Ovary (tissue), 7 donors: ENCODE measurements at regions not wholly inside any gene's neighbourhood (a gene's known extent, or its start where the extent isn't known, plus 50 kb on each side); places are given as distances from the start of the nearest gene placed in this dataset.

Experiments used
- DNase-seq, 5 donors: peaks; one replicate each; pipeline ENCODE4 v3.0.0-alpha.2; 2019 to 2020
- H3K27ac ChIP-seq, 2 donors: fragments of 200-600 bp; one replicate each; pipeline versions ENCODE4 v1.5.1 to v1.8.0; 2019 to 2022
- H3K27me3 ChIP-seq: fragments of 200-600 bp; one replicate; pipeline ENCODE4 v1.8.0; 2022
- H3K36me3 ChIP-seq: fragments of 200-600 bp; sonication (generic); one replicate; pipeline ENCODE4 v1.5.1; 2019
- H3K4me1 ChIP-seq: one replicate; pipeline ENCODE4 v1.8.1; 2013; ENCODE audit warnings: mild to moderate bottlenecking, moderate library complexity; ENCODE audit not compliant: insufficient read depth
- H3K4me3 ChIP-seq: fragments of 200-600 bp; sonication (generic); one replicate; pipeline ENCODE4 v1.5.1; 2017
- H3K9me3 ChIP-seq, 2 donors: fragments of 200-600 bp in 1 of 2; sonication (generic) in 1 of 2; one replicate each; pipeline versions ENCODE4 v1.5.1 to v1.8.1; 2013 to 2019; ENCODE audit warnings: mild to moderate bottlenecking in 1 of 2, moderate library complexity in 1 of 2
- EP300 ChIP-seq: sonication (generic); formaldehyde crosslinking; IDR thresholded peaks from one replicate; pipeline ENCODE4 v1.6.1; 2017; ENCODE audit warnings: antibody characterized with exemption
- POLR2A ChIP-seq: fragments of 450-650 bp; IDR thresholded peaks from one replicate; pipeline ENCODE4 v1.6.1; 2017; ENCODE audit warnings: antibody characterized with exemption, mild to moderate bottlenecking, moderate library complexity
- WGBS, 3 donors: extraction: QIAGEN DNeasy Blood & Tissue Kit in 1 of 3; methylation state at CpG; one replicate each; pipeline versions ENCODE4 v1.1.5 to v1.1.7; 2013 to 2017; 5-methylcytosine and 5-hydroxymethylcytosine counted together
- intact Hi-C, 4 donors: fragments of 100-400 bp; cut with DNase I; formaldehyde crosslinking; loops; one replicate each; pipeline versions ENCODE4 v1.11.0 to v1.15.1; 2022 to 2023
- TF ChIP-seq, protein P1 (sequence below), 3 donors: fragments of 450-650 bp in 2 of 3; fragments of 200-600 bp in 1 of 3; IDR thresholded peaks; one replicate each; pipeline versions ENCODE4 v1.5.1 to v1.8.0; 2016 to 2022; ENCODE audit warnings: antibody characterized with exemption in 3 of 3, mild to moderate bottlenecking in 1 of 3
- donor health status: DM: no; HTN: no; CAD: no; lungs with moderate emphysema.
- donor health status: DM: no; HTN: no; CAD: no.
- donor health status: Bipolar disorder and iron deficiency.
- donor health status: DM: no; HTN: no; CAD: no.
- donor health status: DM: yes; HTN: yes; CAD: no.

GRCh38 chr11:115869780-115870431, 365.7 kb upstream of the CADM1 start:
- intact Hi-C loops = no loop called here
- 41 to 48% (median 44%) methylated on average over 5 of the region's 5 CpGs for WGBS, 3 donors
- no peak overlapping the region for H3K27ac ChIP-seq
- DNase-seq = no peak
- H3K36me3 ChIP-seq = no peaks in the 10 kb centered on the region
- H3K4me1 ChIP-seq = no peaks in the 10 kb centered on the region
- H3K27me3 ChIP-seq = no peaks in the 10 kb centered on the region
- no peaks in the 10 kb centered on the region for H3K9me3 ChIP-seq
- TF ChIP-seq EP300 = no peak
- TF ChIP-seq, protein P1, sequence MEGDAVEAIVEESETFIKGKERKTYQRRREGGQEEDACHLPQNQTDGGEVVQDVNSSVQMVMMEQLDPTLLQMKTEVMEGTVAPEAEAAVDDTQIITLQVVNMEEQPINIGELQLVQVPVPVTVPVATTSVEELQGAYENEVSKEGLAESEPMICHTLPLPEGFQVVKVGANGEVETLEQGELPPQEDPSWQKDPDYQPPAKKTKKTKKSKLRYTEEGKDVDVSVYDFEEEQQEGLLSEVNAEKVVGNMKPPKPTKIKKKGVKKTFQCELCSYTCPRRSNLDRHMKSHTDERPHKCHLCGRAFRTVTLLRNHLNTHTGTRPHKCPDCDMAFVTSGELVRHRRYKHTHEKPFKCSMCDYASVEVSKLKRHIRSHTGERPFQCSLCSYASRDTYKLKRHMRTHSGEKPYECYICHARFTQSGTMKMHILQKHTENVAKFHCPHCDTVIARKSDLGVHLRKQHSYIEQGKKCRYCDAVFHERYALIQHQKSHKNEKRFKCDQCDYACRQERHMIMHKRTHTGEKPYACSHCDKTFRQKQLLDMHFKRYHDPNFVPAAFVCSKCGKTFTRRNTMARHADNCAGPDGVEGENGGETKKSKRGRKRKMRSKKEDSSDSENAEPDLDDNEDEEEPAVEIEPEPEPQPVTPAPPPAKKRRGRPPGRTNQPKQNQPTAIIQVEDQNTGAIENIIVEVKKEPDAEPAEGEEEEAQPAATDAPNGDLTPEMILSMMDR (IDR thresholded peaks at IDR 0.05) = no peak
- TF ChIP-seq POLR2A = no peak
- no peak overlapping the region for H3K4me3 ChIP-seq

GRCh38 chr11:115869131-115869530, 364.9 kb upstream of the CADM1 start:
- no peaks in the 10 kb centered on the region for H3K36me3 ChIP-seq
- H3K27ac ChIP-seq = no peak overlapping the region
- no peaks in the 10 kb centered on the region for H3K27me3 ChIP-seq
- H3K4me1 ChIP-seq = no peaks in the 10 kb centered on the region
- DNase-seq = no peak
- no peaks in the 10 kb centered on the region for H3K9me3 ChIP-seq
- WGBS, 3 donors = 94 to 98% (median 95%) methylated on average over 2 of the region's 2 CpGs
- H3K4me3 ChIP-seq = no peak overlapping the region
- intact Hi-C loops = no loop called here
- TF ChIP-seq POLR2A (no peak), EP300 (no peak)
- TF ChIP-seq, protein P1 (IDR thresholded peaks at IDR 0.05) = no peak

GRCh38 chr11:115860246-115860645, 356.0 kb upstream of the CADM1 start:
- intact Hi-C loops = no loop called here
- no peak for DNase-seq
- Histone ChIP-seq H3K36me3 (no peaks in the 10 kb centered on the region), H3K4me3 (no peak overlapping the region), H3K27me3 (no peaks in the 10 kb centered on the region), H3K27ac (no peak overlapping the region), H3K9me3 (no peaks in the 10 kb centered on the region), H3K4me1 (no peaks in the 10 kb centered on the region)
- 82 to 84% (median 83%) methylated on average over 1 of the region's 1 CpG for WGBS, 3 donors
- TF ChIP-seq, protein P1 (IDR thresholded peaks at IDR 0.05) = no peak
- TF ChIP-seq POLR2A (no peak), EP300 (no peak)

- H3K36me3 ChIP-seq = no peaks in the 10 kb centered on the region
- intact Hi-C loops = no loop called here
- WGBS, 3 donors = 50 to 69% (median 65%) methylated on average over 1 of the region's 1 CpG
- TF ChIP-seq POLR2A = no peak
- H3K9me3 ChIP-seq = no peaks in the 10 kb centered on the region
- H3K27ac ChIP-seq = no peak overlapping the region
- no peaks in the 10 kb centered on the region for H3K27me3 ChIP-seq
- DNase-seq = no peak
- H3K4me3 ChIP-seq = no peak overlapping the region
- no peaks in the 10 kb centered on the region for H3K4me1 ChIP-seq
These were observed 344.4 kb upstream of the CADM1 start for GRCh38 chr11:115848611-115849010.

GRCh38 chr11:115848080-115848479, 343.9 kb upstream of the CADM1 start:
- Histone ChIP-seq H3K4me1 (no peaks in the 10 kb centered on the region), H3K36me3 (no peaks in the 10 kb centered on the region), H3K4me3 (no peak overlapping the region), H3K27ac (no peak overlapping the region), H3K27me3 (no peaks in the 10 kb centered on the region), H3K9me3 (no peaks in the 10 kb centered on the region)
- no peak for DNase-seq
- WGBS, 3 donors = 8 to 23% (median 10%) methylated on average over 1 of the region's 1 CpG
- intact Hi-C loops = no loop called here
- TF ChIP-seq POLR2A = no peak
- TF ChIP-seq, protein P1 (IDR thresholded peaks at IDR 0.05) = no peak
- TF ChIP-seq EP300 = no peak
